Activated CD4-positive, alpha-beta T cell treated with anti-CD3 and anti-CD28 coated beads for 36 hours (primary cell): ENCODE measurements at regions not wholly inside any gene's neighbourhood (a gene's known extent, or its start where the extent isn't known, plus 50 kb on each side); places are given as distances from the start of the nearest gene placed in this dataset.

Source experiments
- ATAC-seq: fragments of 200-7000 bp; cut with Tn5 transposase; one replicate; pipeline ENCODE4 v1.10.0; 2021; ENCODE audit warnings: mild to moderate bottlenecking, moderate library complexity
- CTCF ChIA-PET: fragments of 350-600 bp; sonication (Branson Sonifier 250); formaldehyde crosslinking; loops from one replicate; lab custom pipeline; 2021; ENCODE audit warnings: antibody characterized with exemption; lab: Charles Lee
- POLR2A ChIA-PET: fragments of 350-600 bp; sonication (Branson Sonifier 250); formaldehyde crosslinking; loops from one replicate; lab custom pipeline; 2021; ENCODE audit warnings: antibody characterized with exemption, inconsistent platforms; lab: Charles Lee
- DNase-seq: peaks from one replicate; pipeline ENCODE4 v3.0.0-alpha.2; 2020
- H3K27ac Mint-ChIP-seq: one replicate; pipeline ENCODE4 v1.8.0; 2021; ENCODE audit warnings: mixed read lengths
- H3K27me3 Mint-ChIP-seq: one replicate; pipeline ENCODE4 v1.8.0; 2021; ENCODE audit warnings: mixed read lengths
- H3K36me3 Mint-ChIP-seq: one replicate; pipeline ENCODE4 v1.8.0; 2021; ENCODE audit warnings: low read depth, mixed read lengths
- H3K4me1 Mint-ChIP-seq: one replicate; pipeline ENCODE4 v1.8.0; 2021; ENCODE audit warnings: mixed read lengths
- H3K4me3 Mint-ChIP-seq: one replicate; pipeline ENCODE4 v1.8.0; 2021; ENCODE audit warnings: mild to moderate bottlenecking, moderate library complexity, mixed read lengths
- H3K9me3 Mint-ChIP-seq: one replicate; pipeline ENCODE4 v1.8.0; 2021; ENCODE audit warnings: low read depth, mixed read lengths
- intact Hi-C, 2 experiments: fragments of 100-400 bp; cut with DNase I in 1 of 2; cut with micrococcal nuclease in 1 of 2; formaldehyde crosslinking; loops; one replicate each; pipeline versions ENCODE4 v1.14.2 to v1.15.1; 2022 to 2024; cut with DNase I, micrococcal nuclease

DNA sequence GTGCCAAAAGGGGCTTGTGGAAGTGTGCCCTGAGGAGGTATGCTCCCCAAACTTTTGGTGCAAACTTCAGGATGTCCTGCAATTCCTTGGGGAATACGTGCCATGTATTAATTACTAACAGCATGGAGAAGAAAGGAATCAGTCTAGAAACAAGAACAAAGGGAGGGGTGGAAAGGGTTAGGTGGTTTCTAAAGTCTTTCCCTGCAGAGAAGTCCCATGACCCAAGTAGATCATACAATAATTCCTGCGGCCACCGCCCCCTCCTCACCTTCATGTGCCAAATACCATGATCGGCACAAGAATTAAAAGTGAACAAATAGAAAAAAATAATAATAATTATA lies 258.2 kb downstream of the PLPP3 start:
- Mint-ChIP-seq H3K27ac (no peak overlapping the region), H3K4me1 (no peaks in the 10 kb centered on the region), H3K27me3 (no peaks in the 10 kb centered on the region), H3K4me3 (no peak overlapping the region), H3K36me3 (no peaks in the 10 kb centered on the region), H3K9me3 (no peaks in the 10 kb centered on the region)
- DNase-seq = no peak
- intact Hi-C loops = no loop called here
- POLR2A ChIA-PET = no interaction called here
- no peak for ATAC-seq
- CTCF ChIA-PET = interaction anchor here (1.2 kb wide), 1 partner anchor 119 kb away, joined by 3 read pairs; no protein-coding TSS in a partner anchor

DNA sequence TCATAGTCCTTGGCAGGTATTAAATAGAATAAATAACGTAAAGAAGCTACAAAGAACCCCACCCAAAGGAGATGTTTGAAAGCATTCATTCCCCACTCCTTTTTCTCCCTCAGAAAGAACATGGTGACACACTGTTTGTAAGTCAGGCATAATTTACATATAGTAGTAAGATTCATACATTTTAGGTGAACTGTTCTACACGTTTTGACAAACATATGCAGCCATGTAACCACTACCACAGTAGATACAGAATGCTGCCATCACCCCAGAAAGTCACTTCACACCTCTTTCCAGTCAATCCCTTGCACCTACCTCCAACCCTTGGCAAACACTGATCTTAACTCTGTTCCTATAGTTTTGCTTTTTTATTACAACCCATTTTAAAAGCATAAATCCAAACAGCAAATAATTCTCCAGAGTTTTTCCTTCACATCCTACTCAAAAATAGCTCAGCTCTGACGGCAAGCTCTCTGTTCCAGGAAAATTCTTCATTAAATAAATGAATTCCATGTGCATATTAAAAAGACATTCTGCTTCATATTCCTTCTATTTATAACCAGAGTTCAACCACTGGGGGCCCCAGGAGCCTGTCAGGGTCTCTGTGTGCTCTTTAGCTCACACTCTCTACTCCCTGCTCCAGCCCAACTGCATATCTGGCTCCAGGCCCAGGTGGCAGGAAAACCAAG lies 258.8 kb downstream of the PLPP3 start:
- ChIA-PET POLR2A (no interaction called here), CTCF (interaction anchor here (1.2 kb wide), 1 partner anchor 118 kb away, joined by 3 read pairs; no protein-coding TSS in a partner anchor)
- Mint-ChIP-seq H3K27ac (no peak overlapping the region), H3K4me3 (no peak overlapping the region), H3K9me3 (no peaks in the 10 kb centered on the region), H3K27me3 (no peaks in the 10 kb centered on the region), H3K36me3 (no peaks in the 10 kb centered on the region), H3K4me1 (no peaks in the 10 kb centered on the region)
- DNase-seq (no peak), ATAC-seq (no peak)
- intact Hi-C loops = no loop called here

DNA sequence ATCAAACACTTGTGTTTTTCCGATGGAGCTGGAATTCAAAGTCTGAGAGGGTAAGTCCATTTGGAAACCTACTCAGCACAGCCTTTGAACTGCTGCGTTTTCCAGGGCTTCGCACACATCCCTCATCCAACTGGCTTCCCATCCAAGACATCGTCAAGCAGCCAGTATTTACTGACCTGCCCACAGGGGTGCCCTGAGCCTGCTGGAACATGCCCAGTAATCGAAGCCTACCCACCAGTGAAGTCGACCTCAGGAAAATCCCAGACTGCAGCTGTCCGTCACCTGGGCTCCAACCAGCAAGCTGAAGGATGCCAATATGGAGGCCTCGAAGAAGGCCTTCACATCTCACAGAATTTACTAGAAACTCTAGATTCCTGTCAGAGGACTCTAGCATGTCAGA lies 261.6 kb downstream of the PLPP3 start:
- Mint-ChIP-seq H3K9me3 (no peaks in the 10 kb centered on the region), H3K27me3 (no peaks in the 10 kb centered on the region), H3K27ac (no peak overlapping the region), H3K4me1 (no peaks in the 10 kb centered on the region), H3K36me3 (no peaks in the 10 kb centered on the region), H3K4me3 (no peak overlapping the region)
- ChIA-PET CTCF (no interaction called here), POLR2A (no interaction called here)
- ATAC-seq (no peak), DNase-seq (no peak)
- intact Hi-C loops = no loop called here

DNA sequence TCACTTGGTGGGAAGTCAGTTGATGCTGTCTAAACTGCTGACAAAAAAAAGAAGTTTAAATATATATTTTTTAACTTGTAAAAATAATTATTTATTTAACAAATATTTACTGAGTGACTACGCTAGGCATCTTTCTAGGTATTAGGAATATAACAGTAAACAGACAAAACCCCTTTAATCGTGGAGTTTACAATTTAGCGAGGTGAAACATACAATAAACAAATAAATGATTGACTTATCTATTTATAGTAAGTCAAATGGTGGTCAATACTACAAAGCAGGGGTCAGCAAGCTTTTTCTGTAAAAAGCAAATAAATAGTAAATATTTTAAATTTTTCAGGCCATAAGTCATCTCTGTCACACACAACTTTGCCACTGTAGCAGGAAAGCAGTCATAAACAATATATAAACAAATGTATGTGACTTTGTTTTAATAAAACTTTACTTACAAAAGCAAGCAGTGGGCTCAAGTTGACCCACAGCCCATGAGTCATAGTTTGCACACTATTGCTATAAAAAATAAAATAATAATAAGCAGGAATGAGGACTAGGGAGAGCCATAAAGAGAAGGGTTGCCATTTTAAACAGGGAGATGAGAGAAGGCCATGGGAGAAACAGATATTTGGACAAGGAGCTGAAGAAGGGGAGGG lies 263.9 kb downstream of the PLPP3 start:
- ChIA-PET CTCF (no interaction called here), POLR2A (no interaction called here)
- no peak for DNase-seq
- H3K36me3 Mint-ChIP-seq = no peaks in the 10 kb centered on the region
- no peaks in the 10 kb centered on the region for H3K27me3 Mint-ChIP-seq
- no peak overlapping the region for H3K4me3 Mint-ChIP-seq
- no peak for ATAC-seq
- H3K9me3 Mint-ChIP-seq = no peaks in the 10 kb centered on the region
- no peak overlapping the region for H3K27ac Mint-ChIP-seq
- H3K4me1 Mint-ChIP-seq = no peaks in the 10 kb centered on the region
- intact Hi-C loops = no loop called here

DNA sequence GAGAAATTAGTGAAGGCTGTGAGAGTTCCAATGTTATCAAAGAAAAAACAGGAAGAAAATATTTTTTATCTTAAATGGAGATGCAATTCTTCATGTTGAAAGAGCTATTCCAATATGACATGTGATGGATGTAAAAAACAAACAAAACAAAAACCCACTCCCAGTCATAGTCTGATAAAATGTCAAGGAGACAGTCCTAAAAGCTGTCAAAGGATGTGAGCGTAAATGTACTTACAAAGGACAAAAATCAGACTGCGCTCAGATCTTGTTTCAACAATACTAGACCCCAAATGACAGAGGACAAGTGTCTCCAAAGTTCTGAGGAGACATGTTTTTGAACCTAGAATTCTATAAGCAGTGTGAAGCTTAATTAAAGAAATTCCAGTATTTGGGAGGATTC lies 265.8 kb downstream of the PLPP3 start:
- ChIA-PET POLR2A (no interaction called here), CTCF (no interaction called here)
- H3K27ac Mint-ChIP-seq = no peak overlapping the region
- intact Hi-C loops = no loop called here
- no peaks in the 10 kb centered on the region for H3K9me3 Mint-ChIP-seq
- H3K36me3 Mint-ChIP-seq = no peaks in the 10 kb centered on the region
- peaks cover 1% of the 10 kb centered on the region for H3K27me3 Mint-ChIP-seq
- no peaks in the 10 kb centered on the region for H3K4me1 Mint-ChIP-seq
- DNase-seq = no peak
- ATAC-seq = no peak
- H3K4me3 Mint-ChIP-seq = no peak overlapping the region

DNA sequence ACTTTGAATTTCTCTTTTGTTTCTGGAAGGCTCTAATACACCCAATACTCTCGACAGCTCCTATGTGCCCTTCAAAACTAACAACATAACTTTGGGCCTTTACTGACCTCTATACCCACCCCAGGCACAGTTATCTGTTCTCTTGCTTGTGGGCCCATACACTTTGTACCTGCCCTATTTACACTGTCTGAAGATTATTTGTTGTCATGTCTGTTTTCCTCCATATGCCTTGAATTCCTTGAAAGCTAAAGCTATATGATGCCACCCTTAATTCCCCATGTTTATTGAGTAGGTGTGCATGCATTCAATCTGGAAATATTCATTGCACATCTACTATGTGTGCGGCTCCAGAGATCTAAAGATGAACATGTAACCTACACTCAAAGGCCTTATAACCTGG lies 267.6 kb downstream of the PLPP3 start:
- ATAC-seq = no peak
- no peak for DNase-seq
- ChIA-PET POLR2A (no interaction called here), CTCF (no interaction called here)
- intact Hi-C loops = no loop called here
- peaks cover 1% of the 10 kb centered on the region for H3K27me3 Mint-ChIP-seq
- no peak overlapping the region for H3K4me3 Mint-ChIP-seq
- H3K9me3 Mint-ChIP-seq = no peaks in the 10 kb centered on the region
- no peak overlapping the region for H3K27ac Mint-ChIP-seq
- H3K4me1 Mint-ChIP-seq = no peaks in the 10 kb centered on the region
- H3K36me3 Mint-ChIP-seq = no peaks in the 10 kb centered on the region

DNA sequence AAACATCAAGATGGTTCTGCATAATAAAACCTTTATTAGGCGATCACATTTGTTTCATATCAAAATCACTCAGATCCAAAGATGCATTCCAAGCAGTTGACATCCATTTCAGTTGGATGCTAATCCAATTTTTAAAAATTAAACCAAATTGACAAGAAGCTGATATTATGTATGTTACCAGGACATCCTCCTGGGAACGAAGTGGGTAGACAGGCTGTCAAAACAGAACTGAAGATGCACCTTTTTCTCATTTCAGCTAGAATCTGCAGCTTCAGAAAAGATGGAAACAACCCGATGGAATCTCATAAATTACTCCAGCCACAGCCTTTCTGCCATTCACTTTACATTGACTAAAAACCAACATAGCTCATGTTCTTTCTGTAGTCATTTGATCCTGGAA lies 268.4 kb downstream of the PLPP3 start:
- ChIA-PET CTCF (no interaction called here), POLR2A (no interaction called here)
- Mint-ChIP-seq H3K4me1 (no peaks in the 10 kb centered on the region), H3K36me3 (no peaks in the 10 kb centered on the region), H3K9me3 (no peaks in the 10 kb centered on the region), H3K4me3 (no peak overlapping the region), H3K27me3 (peaks cover 1% of the 10 kb centered on the region), H3K27ac (no peak overlapping the region)
- DNase-seq (no peak), ATAC-seq (no peak)
- intact Hi-C loops = no loop called here

DNA sequence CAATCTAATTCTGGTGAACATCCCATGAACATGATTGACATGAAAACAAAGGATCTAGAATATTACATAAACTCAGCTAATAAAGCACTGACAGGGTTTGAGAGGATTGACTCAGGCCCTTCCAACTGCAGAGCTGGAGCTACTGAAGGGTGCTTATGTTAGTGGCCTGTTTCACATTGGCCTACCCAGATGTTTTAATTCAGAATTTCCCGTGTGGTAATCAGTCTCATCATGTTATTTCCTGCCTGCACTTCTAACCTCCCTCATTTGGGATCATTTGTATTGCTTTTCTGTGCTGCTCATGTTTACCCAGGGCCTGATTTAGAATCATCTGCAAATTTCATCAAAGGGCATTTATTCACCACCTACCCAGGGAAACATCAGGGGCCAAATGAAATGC lies 270.3 kb downstream of the PLPP3 start:
- H3K27me3 Mint-ChIP-seq = peaks cover 1% of the 10 kb centered on the region
- H3K9me3 Mint-ChIP-seq = no peaks in the 10 kb centered on the region
- intact Hi-C loops = no loop called here
- no peak for ATAC-seq
- no peak for DNase-seq
- CTCF ChIA-PET = no interaction called here
- no peaks in the 10 kb centered on the region for H3K36me3 Mint-ChIP-seq
- H3K4me1 Mint-ChIP-seq = no peaks in the 10 kb centered on the region
- H3K27ac Mint-ChIP-seq = no peak overlapping the region
- POLR2A ChIA-PET = no interaction called here
- no peak overlapping the region for H3K4me3 Mint-ChIP-seq

DNA sequence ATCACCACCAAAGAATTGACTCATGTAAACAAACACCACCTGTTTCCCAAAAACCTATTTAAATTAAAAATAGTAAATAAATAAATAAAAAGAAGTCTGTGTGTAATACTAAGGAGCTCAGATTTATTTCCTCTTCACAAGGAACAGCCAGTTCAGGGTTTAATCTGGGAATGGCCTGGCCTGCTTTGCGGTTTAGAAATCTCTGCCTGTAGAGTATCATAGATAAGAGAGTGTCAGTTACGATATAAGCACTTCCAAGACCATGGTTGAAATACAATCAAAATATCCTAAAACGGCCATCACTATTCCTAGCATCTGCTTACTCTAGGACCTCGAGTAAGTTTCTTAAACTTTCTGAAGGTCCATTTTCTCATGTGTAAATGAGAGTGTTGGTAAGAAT lies 274.4 kb downstream of the PLPP3 start:
- no peaks in the 10 kb centered on the region for H3K4me1 Mint-ChIP-seq
- H3K36me3 Mint-ChIP-seq = no peaks in the 10 kb centered on the region
- ChIA-PET POLR2A (no interaction called here), CTCF (no interaction called here)
- no peaks in the 10 kb centered on the region for H3K9me3 Mint-ChIP-seq
- H3K27me3 Mint-ChIP-seq = no peaks in the 10 kb centered on the region
- H3K4me3 Mint-ChIP-seq = no peak overlapping the region
- ATAC-seq (no peak), DNase-seq (no peak)
- no peak overlapping the region for H3K27ac Mint-ChIP-seq
- intact Hi-C loops = no loop called here

DNA sequence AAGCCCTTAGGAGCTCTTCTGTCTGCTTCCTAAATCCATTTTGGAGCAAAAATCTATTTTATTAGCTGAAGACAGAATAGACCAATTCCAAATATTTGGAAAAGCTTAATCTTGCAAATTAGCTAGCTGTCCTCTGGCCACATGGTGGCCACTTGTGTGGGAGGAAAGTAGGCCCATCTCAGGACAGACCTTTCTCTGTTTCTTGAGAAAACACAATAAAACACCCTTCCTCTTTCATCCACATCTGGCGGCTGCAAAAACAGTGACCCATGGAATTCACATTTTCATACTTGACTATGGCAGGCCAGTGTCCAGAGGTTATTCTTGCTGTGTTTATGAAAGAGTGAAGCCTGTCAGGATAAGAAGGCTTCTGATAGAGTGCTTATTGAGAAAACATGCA lies 275.6 kb downstream of the PLPP3 start:
- H3K4me3 Mint-ChIP-seq = no peak overlapping the region
- no peaks in the 10 kb centered on the region for H3K9me3 Mint-ChIP-seq
- ChIA-PET POLR2A (no interaction called here), CTCF (no interaction called here)
- H3K27ac Mint-ChIP-seq = no peak overlapping the region
- no peak for DNase-seq
- H3K27me3 Mint-ChIP-seq = no peaks in the 10 kb centered on the region
- H3K36me3 Mint-ChIP-seq = no peaks in the 10 kb centered on the region
- ATAC-seq = no peak
- intact Hi-C loops = no loop called here
- no peaks in the 10 kb centered on the region for H3K4me1 Mint-ChIP-seq

DNA sequence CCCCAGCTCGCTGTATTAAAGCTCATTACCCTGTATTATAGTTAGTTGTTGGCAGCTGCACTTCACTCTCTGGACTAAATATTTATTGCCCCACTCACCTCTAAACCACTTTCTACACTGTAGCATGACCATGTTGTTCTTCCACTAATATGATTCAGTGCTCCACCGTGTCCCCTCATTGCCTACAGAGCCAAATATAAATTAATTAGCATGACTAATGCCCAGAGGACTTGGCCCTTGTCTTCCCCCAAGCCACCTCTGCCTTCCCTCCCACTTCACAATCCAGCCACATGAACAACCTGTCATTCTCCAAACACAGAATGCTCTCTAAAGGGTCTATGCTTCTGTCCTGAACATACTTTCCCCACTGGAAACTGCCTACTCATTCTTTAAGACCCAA lies 276.5 kb downstream of the PLPP3 start:
- ATAC-seq (no peak), DNase-seq (no peak)
- intact Hi-C loops = no loop called here
- H3K9me3 Mint-ChIP-seq = no peaks in the 10 kb centered on the region
- H3K27me3 Mint-ChIP-seq = no peaks in the 10 kb centered on the region
- H3K27ac Mint-ChIP-seq = no peak overlapping the region
- POLR2A ChIA-PET = interaction anchor here (0.6 kb wide), 1 partner anchor 84 kb away, joined by 3 read pairs; no protein-coding TSS in a partner anchor
- no peaks in the 10 kb centered on the region for H3K36me3 Mint-ChIP-seq
- H3K4me1 Mint-ChIP-seq = no peaks in the 10 kb centered on the region
- no peak overlapping the region for H3K4me3 Mint-ChIP-seq
- CTCF ChIA-PET = no interaction called here

DNA sequence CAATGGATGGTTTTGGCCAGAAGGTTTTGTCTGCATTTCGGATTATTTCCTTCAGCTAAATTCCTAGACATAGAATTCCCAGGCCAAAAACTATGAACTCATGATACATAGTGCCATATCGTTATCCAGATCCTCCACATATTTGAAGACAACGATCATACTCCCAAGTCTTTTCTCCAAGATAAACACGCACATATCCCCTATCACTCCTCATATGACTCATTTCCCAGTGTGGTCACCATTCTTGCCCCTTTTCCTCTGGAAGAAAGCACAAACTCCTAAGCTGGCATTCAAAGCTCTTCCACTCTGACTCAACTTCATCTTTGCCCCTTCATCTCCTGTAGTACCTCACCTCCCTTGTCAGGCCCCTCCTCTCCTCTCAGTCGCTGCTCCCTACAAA lies 277.6 kb downstream of the PLPP3 start:
- H3K27ac Mint-ChIP-seq = no peak overlapping the region
- intact Hi-C loops = no loop called here
- H3K36me3 Mint-ChIP-seq = no peaks in the 10 kb centered on the region
- ATAC-seq (no peak), DNase-seq (no peak)
- POLR2A ChIA-PET = no interaction called here
- H3K27me3 Mint-ChIP-seq = no peaks in the 10 kb centered on the region
- CTCF ChIA-PET = no interaction called here
- H3K4me3 Mint-ChIP-seq = no peak overlapping the region
- H3K4me1 Mint-ChIP-seq = no peaks in the 10 kb centered on the region
- H3K9me3 Mint-ChIP-seq = no peaks in the 10 kb centered on the region
